ENCODE measurements at regions not wholly inside any gene's neighbourhood (a gene's known extent, or its start where the extent isn't known, plus 50 kb on each side); places are given as distances from the start of the nearest gene placed in this dataset.
A peak's percentile ranks its signal among the peaks of the same experiment; 100 is the strongest.

- no peak for DNase-seq (ENCODE audit: low read depth)
- no peak overlapping the region for H3K4me3 ChIP-seq (replicated peaks; ENCODE audit: low read depth, low read length)
- TF ChIP-seq CTCF (IDR thresholded peaks at IDR 0.05; ENCODE audit: low read length, missing control alignments): no peak
These were observed 170.4 kb upstream of the AGA start for GRCh38 chr4:177612684-177613083.

GRCh38 chr4:177632481-177632880 is 190.2 kb upstream of the AGA start:
- DNase-seq (ENCODE audit: low read depth): peak; percentile 3
- H3K4me3 ChIP-seq (replicated peaks; ENCODE audit: low read depth, low read length): no peak overlapping the region
- no peak for TF ChIP-seq CTCF (IDR thresholded peaks at IDR 0.05; ENCODE audit: low read length, missing control alignments)

GRCh38 chr4:177638871-177639270 is 196.6 kb upstream of the AGA start:
- DNase-seq (ENCODE audit: low read depth): no peak
- TF ChIP-seq CTCF (IDR thresholded peaks at IDR 0.05; ENCODE audit: low read length, missing control alignments): no peak
- no peak overlapping the region for H3K4me3 ChIP-seq (replicated peaks; ENCODE audit: low read depth, low read length)

- DNase-seq (ENCODE audit: low read depth): no peak
- H3K4me3 ChIP-seq (replicated peaks; ENCODE audit: low read depth, low read length): no peak overlapping the region
- no peak for TF ChIP-seq CTCF (IDR thresholded peaks at IDR 0.05; ENCODE audit: low read length, missing control alignments)
These were observed 198.6 kb upstream of the AGA start for GRCh38 chr4:177640864-177641263.

- H3K4me3 ChIP-seq (replicated peaks; ENCODE audit: low read depth, low read length): no peak overlapping the region
- no peak for DNase-seq (ENCODE audit: low read depth)
- TF ChIP-seq CTCF (IDR thresholded peaks at IDR 0.05; ENCODE audit: low read length, missing control alignments): no peak
These were observed 218.0 kb upstream of the AGA start for GRCh38 chr4:177660223-177660622.

GRCh38 chr4:177667687-177668086 is 225.4 kb upstream of the AGA start:
- no peak for TF ChIP-seq CTCF (IDR thresholded peaks at IDR 0.05; ENCODE audit: low read length, missing control alignments)
- DNase-seq (ENCODE audit: low read depth): no peak
- H3K4me3 ChIP-seq (replicated peaks; ENCODE audit: low read depth, low read length): no peak overlapping the region

- TF ChIP-seq CTCF (IDR thresholded peaks at IDR 0.05; ENCODE audit: low read length, missing control alignments): no peak
- DNase-seq (ENCODE audit: low read depth): no peak
These were observed 229.2 kb upstream of the AGA start for GRCh38 chr4:177671387-177671786.

More at GRCh38 chr4:177671387-177671786, 229.2 kb upstream of the AGA start:
- no peak overlapping the region for H3K4me3 ChIP-seq (replicated peaks; ENCODE audit: low read depth, low read length)
